Progenitor cell of endocrine pancreas (in vitro differentiated cells): ENCODE measurements at regions not wholly inside any gene's neighbourhood (a gene's known extent, or its start where the extent isn't known, plus 50 kb on each side); places are given as distances from the start of the nearest gene placed in this dataset.
A peak's percentile ranks its signal among the peaks of the same experiment; 100 is the strongest.

Experiments used
- DNase-seq: peaks from one replicate; pipeline ENCODE4 v3.0.0; 2021; ENCODE audit warnings: low spot score; ENCODE audit not compliant: unreplicated experiment
- H3K27ac Mint-ChIP-seq: 2 replicates; pipeline ENCODE4 v1.8.0; 2021; ENCODE audit warnings: mild to moderate bottlenecking, moderate library complexity, mixed read lengths
- H3K27me3 Mint-ChIP-seq: 2 replicates; pipeline ENCODE4 v1.8.0; 2021; ENCODE audit warnings: mixed read lengths
- H3K36me3 Mint-ChIP-seq: 2 replicates; pipeline ENCODE4 v1.8.0; 2022; ENCODE audit warnings: mixed read lengths; ENCODE audit not compliant: insufficient read depth
- H3K4me1 Mint-ChIP-seq: 2 replicates; pipeline ENCODE4 v1.8.0; 2021; ENCODE audit warnings: low read depth, mixed read lengths
- H3K4me3 Mint-ChIP-seq: 2 replicates; pipeline ENCODE4 v1.8.0; 2021; ENCODE audit warnings: low read depth, mild to moderate bottlenecking, moderate library complexity, mixed read lengths
- H3K9me3 Mint-ChIP-seq: 2 replicates; pipeline ENCODE4 v1.8.0; 2021; ENCODE audit warnings: low read depth, mixed read lengths
- CTCF ChIP-seq: fragments of 200-600 bp; sonication (generic); IDR thresholded peaks from one replicate; pipeline ENCODE4 v1.5.0; 2021; ENCODE audit warnings: antibody characterized with exemption, mild to moderate bottlenecking; ENCODE audit not compliant: unreplicated experiment

DNA sequence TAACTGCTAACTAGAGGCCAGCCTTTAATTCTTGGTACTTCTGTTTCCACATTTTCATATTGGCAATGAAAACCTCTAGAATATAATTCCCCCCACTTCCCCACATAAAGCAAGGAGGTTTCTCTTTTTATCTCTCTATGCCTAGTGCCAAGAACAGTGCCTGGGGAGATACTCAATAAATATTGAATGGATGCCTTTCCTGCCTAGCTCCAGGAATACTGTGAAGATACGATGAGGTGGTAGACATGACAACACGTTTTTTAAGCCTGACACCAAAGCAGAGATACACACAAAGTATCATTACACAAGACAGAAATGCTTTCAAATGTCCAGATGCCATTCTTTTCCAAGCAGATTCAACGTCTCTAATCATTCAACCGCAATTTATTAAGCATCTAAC lies 535.5 kb downstream of the XIRP2 start:
- Mint-ChIP-seq H3K4me3 (no peak overlapping the region), H3K27me3 (no peaks in the 10 kb centered on the region), H3K9me3 (no peaks in the 10 kb centered on the region), H3K4me1 (peaks cover 4% of the 10 kb centered on the region), H3K27ac (peak overlapping the region; percentile 49), H3K36me3 (peaks cover 3% of the 10 kb centered on the region)
- TF ChIP-seq CTCF: no peak
- no peak for DNase-seq

- no peak overlapping the region for H3K27ac Mint-ChIP-seq
- TF ChIP-seq CTCF: no peak
- no peak overlapping the region for H3K4me3 Mint-ChIP-seq
- H3K9me3 Mint-ChIP-seq: peaks cover 15% of the 10 kb centered on the region
- peaks cover 4% of the 10 kb centered on the region for H3K4me1 Mint-ChIP-seq
- H3K36me3 Mint-ChIP-seq: peaks cover 10% of the 10 kb centered on the region
- DNase-seq: no peak
- no peaks in the 10 kb centered on the region for H3K27me3 Mint-ChIP-seq
Measured at GRCh38 chr2:167420211-167420610, 531.9 kb downstream of the XIRP2 start.

GRCh38 chr2:167415068-167415467 lies 526.8 kb downstream of the XIRP2 start:
- no peaks in the 10 kb centered on the region for H3K27me3 Mint-ChIP-seq
- peaks cover 25% of the 10 kb centered on the region for H3K36me3 Mint-ChIP-seq
- no peak overlapping the region for H3K27ac Mint-ChIP-seq
- no peaks in the 10 kb centered on the region for H3K4me1 Mint-ChIP-seq
- H3K4me3 Mint-ChIP-seq: no peak overlapping the region
- H3K9me3 Mint-ChIP-seq: peaks cover 36% of the 10 kb centered on the region
- TF ChIP-seq CTCF: no peak
- no peak for DNase-seq

DNA sequence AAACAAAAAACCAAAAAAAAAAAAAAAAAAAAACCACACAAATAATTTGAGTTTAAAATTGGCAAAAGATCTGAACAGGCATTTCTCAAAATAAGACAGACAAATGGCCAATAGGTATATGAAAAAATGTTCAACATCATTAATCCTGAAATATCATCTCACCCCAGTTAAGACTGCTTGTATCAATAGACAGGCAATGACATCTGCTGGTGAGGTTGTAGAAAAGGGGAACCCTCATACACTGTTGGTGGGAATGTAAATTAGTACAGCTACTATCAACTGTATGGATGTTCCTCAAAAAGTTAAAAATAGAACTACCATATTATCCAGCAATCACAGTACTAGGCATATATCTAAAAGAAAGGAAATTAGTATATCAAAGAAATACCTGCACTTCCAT lies 523.1 kb downstream of the XIRP2 start:
- Mint-ChIP-seq H3K27ac (no peak overlapping the region), H3K27me3 (no peaks in the 10 kb centered on the region), H3K9me3 (peaks cover 61% of the 10 kb centered on the region), H3K36me3 (peaks cover 50% of the 10 kb centered on the region), H3K4me3 (no peak overlapping the region), H3K4me1 (no peaks in the 10 kb centered on the region)
- no peak for TF ChIP-seq CTCF
- DNase-seq: no peak

DNA sequence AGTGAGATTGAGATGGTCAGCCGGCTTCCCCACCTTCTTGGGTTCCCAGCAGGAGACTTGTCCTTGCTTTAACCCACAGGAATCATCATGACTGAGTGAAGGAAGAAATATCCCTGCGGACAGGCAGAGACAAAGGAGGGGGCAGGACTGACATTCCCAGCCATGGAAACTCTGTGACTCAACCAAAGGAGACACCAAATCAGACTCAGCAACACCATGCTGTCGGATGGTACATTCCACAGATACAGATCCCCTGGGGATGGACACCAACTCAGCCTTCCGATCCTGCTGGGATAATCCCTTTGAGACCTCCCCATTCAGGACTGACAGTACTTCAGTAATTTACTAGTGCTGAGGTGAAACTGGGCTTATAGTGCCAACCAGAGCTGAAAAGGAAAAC lies 518.3 kb downstream of the XIRP2 start:
- H3K36me3 Mint-ChIP-seq: peaks cover 47% of the 10 kb centered on the region
- DNase-seq: no peak
- no peak for TF ChIP-seq CTCF
- H3K4me3 Mint-ChIP-seq: no peak overlapping the region
- no peaks in the 10 kb centered on the region for H3K27me3 Mint-ChIP-seq
- H3K4me1 Mint-ChIP-seq: no peaks in the 10 kb centered on the region
- H3K9me3 Mint-ChIP-seq: peaks cover 45% of the 10 kb centered on the region
- H3K27ac Mint-ChIP-seq: peak overlapping the region; percentile 12
